ENCODE measurements at regions not wholly inside any gene's neighbourhood (a gene's known extent, or its start where the extent isn't known, plus 50 kb on each side); places are given as distances from the start of the nearest gene placed in this dataset.

- Histone ChIP-seq H3K79me2 (replicated peaks; ENCODE audit: insufficient read depth) (no peaks in the 10 kb centered on the region), H3K4me3 (no peak overlapping the region), H2AFZ (no peak overlapping the region; the same call in 1 of the 2 replicates), H3K4me1 (ENCODE audit: insufficient read depth) (no peaks in the 10 kb centered on the region), H3K27ac (ENCODE audit: low read depth) (no peak overlapping the region), H3F3A (replicated peaks; ENCODE audit: low read depth) (no peaks in the 10 kb centered on the region), H3K27me3 (ENCODE audit: insufficient read depth) (no peaks in the 10 kb centered on the region), H3K9me2 (ENCODE audit: insufficient read depth) (0 out of 2 replicates have a peak, but pooled peaks cover 3% of the 10 kb centered on the region), H4K20me1 (replicated peaks; ENCODE audit: insufficient read depth) (no peaks in the 10 kb centered on the region), H3K36me3 (ENCODE audit: insufficient read depth) (no peaks in the 10 kb centered on the region), H3K4me2 (no peak overlapping the region)
- TF ChIP-seq REST (IDR thresholded peaks at IDR 0.05; ENCODE audit: unreplicated experiment): no peak
- TF ChIP-seq ETS1 (IDR thresholded peaks at IDR 0.05): no peak
- TF ChIP-seq JUNB (IDR thresholded peaks at IDR 0.05; ENCODE audit: unreplicated experiment): no peak
- TF ChIP-seq NANOG (IDR thresholded peaks at IDR 0.05; ENCODE audit: borderline replicate concordance): no peak
- no peak for TF ChIP-seq EZH2 (IDR thresholded peaks at IDR 0.05; ENCODE audit: low read depth, unreplicated experiment)
- TF ChIP-seq, protein P1, sequence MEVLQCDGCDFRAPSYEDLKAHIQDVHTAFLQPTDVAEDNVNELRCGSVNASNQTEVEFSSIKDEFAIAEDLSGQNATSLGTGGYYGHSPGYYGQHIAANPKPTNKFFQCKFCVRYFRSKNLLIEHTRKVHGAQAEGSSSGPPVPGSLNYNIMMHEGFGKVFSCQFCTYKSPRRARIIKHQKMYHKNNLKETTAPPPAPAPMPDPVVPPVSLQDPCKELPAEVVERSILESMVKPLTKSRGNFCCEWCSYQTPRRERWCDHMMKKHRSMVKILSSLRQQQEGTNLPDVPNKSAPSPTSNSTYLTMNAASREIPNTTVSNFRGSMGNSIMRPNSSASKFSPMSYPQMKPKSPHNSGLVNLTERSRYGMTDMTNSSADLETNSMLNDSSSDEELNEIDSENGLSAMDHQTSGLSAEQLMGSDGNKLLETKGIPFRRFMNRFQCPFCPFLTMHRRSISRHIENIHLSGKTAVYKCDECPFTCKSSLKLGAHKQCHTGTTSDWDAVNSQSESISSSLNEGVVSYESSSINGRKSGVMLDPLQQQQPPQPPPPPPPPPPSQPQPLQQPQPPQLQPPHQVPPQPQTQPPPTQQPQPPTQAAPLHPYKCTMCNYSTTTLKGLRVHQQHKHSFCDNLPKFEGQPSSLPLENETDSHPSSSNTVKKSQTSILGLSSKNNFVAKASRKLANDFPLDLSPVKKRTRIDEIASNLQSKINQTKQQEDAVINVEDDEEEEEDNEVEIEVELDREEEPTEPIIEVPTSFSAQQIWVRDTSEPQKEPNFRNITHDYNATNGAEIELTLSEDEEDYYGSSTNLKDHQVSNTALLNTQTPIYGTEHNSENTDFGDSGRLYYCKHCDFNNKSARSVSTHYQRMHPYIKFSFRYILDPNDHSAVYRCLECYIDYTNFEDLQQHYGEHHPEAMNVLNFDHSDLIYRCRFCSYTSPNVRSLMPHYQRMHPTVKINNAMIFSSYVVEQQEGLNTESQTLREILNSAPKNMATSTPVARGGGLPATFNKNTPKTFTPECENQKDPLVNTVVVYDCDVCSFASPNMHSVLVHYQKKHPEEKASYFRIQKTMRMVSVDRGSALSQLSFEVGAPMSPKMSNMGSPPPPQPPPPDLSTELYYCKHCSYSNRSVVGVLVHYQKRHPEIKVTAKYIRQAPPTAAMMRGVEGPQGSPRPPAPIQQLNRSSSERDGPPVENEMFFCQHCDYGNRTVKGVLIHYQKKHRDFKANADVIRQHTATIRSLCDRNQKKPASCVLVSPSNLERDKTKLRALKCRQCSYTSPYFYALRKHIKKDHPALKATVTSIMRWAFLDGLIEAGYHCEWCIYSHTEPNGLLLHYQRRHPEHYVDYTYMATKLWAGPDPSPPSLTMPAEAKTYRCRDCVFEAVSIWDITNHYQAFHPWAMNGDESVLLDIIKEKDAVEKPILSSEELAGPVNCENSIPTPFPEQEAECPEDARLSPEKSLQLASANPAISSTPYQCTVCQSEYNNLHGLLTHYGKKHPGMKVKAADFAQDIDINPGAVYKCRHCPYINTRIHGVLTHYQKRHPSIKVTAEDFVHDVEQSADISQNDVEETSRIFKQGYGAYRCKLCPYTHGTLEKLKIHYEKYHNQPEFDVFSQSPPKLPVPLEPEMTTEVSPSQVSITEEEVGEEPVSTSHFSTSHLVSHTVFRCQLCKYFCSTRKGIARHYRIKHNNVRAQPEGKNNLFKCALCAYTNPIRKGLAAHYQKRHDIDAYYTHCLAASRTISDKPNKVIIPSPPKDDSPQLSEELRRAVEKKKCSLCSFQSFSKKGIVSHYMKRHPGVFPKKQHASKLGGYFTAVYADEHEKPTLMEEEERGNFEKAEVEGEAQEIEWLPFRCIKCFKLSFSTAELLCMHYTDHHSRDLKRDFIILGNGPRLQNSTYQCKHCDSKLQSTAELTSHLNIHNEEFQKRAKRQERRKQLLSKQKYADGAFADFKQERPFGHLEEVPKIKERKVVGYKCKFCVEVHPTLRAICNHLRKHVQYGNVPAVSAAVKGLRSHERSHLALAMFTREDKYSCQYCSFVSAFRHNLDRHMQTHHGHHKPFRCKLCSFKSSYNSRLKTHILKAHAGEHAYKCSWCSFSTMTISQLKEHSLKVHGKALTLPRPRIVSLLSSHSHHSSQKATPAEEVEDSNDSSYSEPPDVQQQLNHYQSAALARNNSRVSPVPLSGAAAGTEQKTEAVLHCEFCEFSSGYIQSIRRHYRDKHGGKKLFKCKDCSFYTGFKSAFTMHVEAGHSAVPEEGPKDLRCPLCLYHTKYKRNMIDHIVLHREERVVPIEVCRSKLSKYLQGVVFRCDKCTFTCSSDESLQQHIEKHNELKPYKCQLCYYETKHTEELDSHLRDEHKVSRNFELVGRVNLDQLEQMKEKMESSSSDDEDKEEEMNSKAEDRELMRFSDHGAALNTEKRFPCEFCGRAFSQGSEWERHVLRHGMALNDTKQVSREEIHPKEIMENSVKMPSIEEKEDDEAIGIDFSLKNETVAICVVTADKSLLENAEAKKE (CRISPR knock-in tag; IDR thresholded peaks at IDR 0.05): no peak
- no peak for TF ChIP-seq ZNF331 (CRISPR knock-in tag; IDR thresholded peaks at IDR 0.05; ENCODE audit: low read depth)
- no peak for TF ChIP-seq POLR2AphosphoS5 (IDR thresholded peaks at IDR 0.05; ENCODE audit: low read depth)
- no peak for TF ChIP-seq STAT1 (IDR thresholded peaks at IDR 0.05; ENCODE audit: unreplicated experiment)
- TF ChIP-seq CREB1 (CRISPR knock-in tag; IDR thresholded peaks at IDR 0.05; ENCODE audit: low read depth): no peak
- TF ChIP-seq EZH2phosphoT487 (IDR thresholded peaks at IDR 0.05; ENCODE audit: unreplicated experiment): no peak
- no peak for TF ChIP-seq CTCF (conservative IDR thresholded peaks at IDR 0.05; ENCODE audit: low read depth in 2 of 2)
- no peak for TF ChIP-seq ZNF114 (CRISPR knock-in tag; IDR thresholded peaks at IDR 0.05)
- H3K36me3 Mint-ChIP-seq (ENCODE audit: low read depth): no peaks in the 10 kb centered on the region
- peaks cover 3% of the 10 kb centered on the region for H3K27me3 Mint-ChIP-seq (ENCODE audit: insufficient read depth, low read depth, poor library complexity)
- no peaks in the 10 kb centered on the region for H3K4me1 Mint-ChIP-seq
- H3K9me3 Mint-ChIP-seq: no peaks in the 10 kb centered on the region
- no peak overlapping the region for H3K4me3 Mint-ChIP-seq
- DNase-seq (ENCODE audit: low spot score) (no peak), ATAC-seq (no peak)
- H3K27ac Mint-ChIP-seq: no peak overlapping the region
These were observed 359.0 kb downstream of the JRKL start for GRCh38 chr11:96748639-96749370.

All from GM23338 (cell line).